Muscle layer of duodenum (tissue), 2 donors: ENCODE measurements at regions not wholly inside any gene's neighbourhood (a gene's known extent, or its start where the extent isn't known, plus 50 kb on each side); places are given as distances from the start of the nearest gene placed in this dataset.
"Not testable (repeated sequence)": the region's sequence is repeated elsewhere in the genome, so short reads cannot be mapped to it uniquely, and the experiment has no call there.

Experiments
- H3K27ac ChIP-seq: one replicate; pipeline ENCODE4 v1.7.0; 2013; ENCODE audit warnings: mild to moderate bottlenecking, low read length
- H3K27me3 ChIP-seq: one replicate; pipeline ENCODE4 v1.7.0; 2013; ENCODE audit warnings: low read depth, mild to moderate bottlenecking, control low read depth, low read length
- H3K36me3 ChIP-seq, 2 donors: one replicate each; pipeline ENCODE4 v1.7.0; 2013; ENCODE audit warnings: low read length in 2 of 2, control low read depth in 1 of 2, mild to moderate bottlenecking in 1 of 2; ENCODE audit not compliant: insufficient read depth in 2 of 2, control insufficient read depth in 1 of 2
- H3K4me1 ChIP-seq, 2 donors: one replicate each; pipeline ENCODE4 v1.7.0; 2013; ENCODE audit warnings: low read length in 2 of 2, mild to moderate bottlenecking in 2 of 2, control low read depth in 1 of 2, moderate library complexity in 1 of 2; ENCODE audit not compliant: insufficient read depth in 2 of 2, control insufficient read depth in 1 of 2
- H3K4me3 ChIP-seq, 2 donors: one replicate each; pipeline ENCODE4 v1.7.0; 2013; ENCODE audit warnings: low read length in 2 of 2, low read depth in 1 of 2, mild to moderate bottlenecking in 1 of 2
- H3K9me3 ChIP-seq, 2 donors: one replicate each; pipeline ENCODE4 v1.7.0; 2013; ENCODE audit warnings: low read length in 2 of 2, control low read depth in 1 of 2, mild to moderate bottlenecking in 1 of 2; ENCODE audit not compliant: control insufficient read depth in 1 of 2
- donor health status: healthy.

- not testable (repeated sequence) for H3K9me3 ChIP-seq, H3K27ac ChIP-seq, H3K27me3 ChIP-seq, H3K36me3 ChIP-seq, H3K4me3 ChIP-seq, H3K4me1 ChIP-seq
Observed at GRCh38 chr2:242116676-242117075, 247.1 kb downstream of the RTP5 start.

- H3K4me1 ChIP-seq, H3K9me3 ChIP-seq, H3K27ac ChIP-seq, H3K27me3 ChIP-seq, H3K4me3 ChIP-seq, H3K36me3 ChIP-seq: not testable (repeated sequence)
Observed at GRCh38 chr2:242117305-242117704, 247.8 kb downstream of the RTP5 start.

- not testable (repeated sequence) for H3K27ac ChIP-seq, H3K4me3 ChIP-seq, H3K4me1 ChIP-seq, H3K36me3 ChIP-seq, H3K9me3 ChIP-seq, H3K27me3 ChIP-seq
Observed at GRCh38 chr2:242119682-242120081, 250.2 kb downstream of the RTP5 start.

- H3K4me3 ChIP-seq, H3K27me3 ChIP-seq, H3K36me3 ChIP-seq, H3K27ac ChIP-seq, H3K9me3 ChIP-seq, H3K4me1 ChIP-seq: not testable (repeated sequence)
Observed at GRCh38 chr2:242130682-242131081, 261.2 kb downstream of the RTP5 start.

- H3K36me3 ChIP-seq, H3K4me3 ChIP-seq, H3K4me1 ChIP-seq, H3K27ac ChIP-seq, H3K9me3 ChIP-seq, H3K27me3 ChIP-seq: not testable (repeated sequence)
Observed at GRCh38 chr2:242159921-242160320, 290.4 kb downstream of the RTP5 start.

GRCh38 chr2:242165115-242165514 is 295.6 kb downstream of the RTP5 start:
- H3K9me3 ChIP-seq, H3K36me3 ChIP-seq, H3K4me1 ChIP-seq, H3K27ac ChIP-seq, H3K4me3 ChIP-seq, H3K27me3 ChIP-seq: not testable (repeated sequence)

GRCh38 chr2:242171290-242171689 is 301.8 kb downstream of the RTP5 start:
- not testable (repeated sequence) for H3K9me3 ChIP-seq, H3K4me1 ChIP-seq, H3K4me3 ChIP-seq, H3K27ac ChIP-seq, H3K27me3 ChIP-seq, H3K36me3 ChIP-seq
